GM21723 (cell line): ENCODE measurements at regions not wholly inside any gene's neighbourhood (a gene's known extent, or its start where the extent isn't known, plus 50 kb on each side); places are given as distances from the start of the nearest gene placed in this dataset.

Source experiments
- ATAC-seq: cut with Tn5 transposase; IDR thresholded peaks from one replicate; pipeline ENCODE4 v1.9.1; 2021; ENCODE audit warnings: mild to moderate bottlenecking, moderate library complexity; ENCODE audit not compliant: unreplicated experiment

DNA sequence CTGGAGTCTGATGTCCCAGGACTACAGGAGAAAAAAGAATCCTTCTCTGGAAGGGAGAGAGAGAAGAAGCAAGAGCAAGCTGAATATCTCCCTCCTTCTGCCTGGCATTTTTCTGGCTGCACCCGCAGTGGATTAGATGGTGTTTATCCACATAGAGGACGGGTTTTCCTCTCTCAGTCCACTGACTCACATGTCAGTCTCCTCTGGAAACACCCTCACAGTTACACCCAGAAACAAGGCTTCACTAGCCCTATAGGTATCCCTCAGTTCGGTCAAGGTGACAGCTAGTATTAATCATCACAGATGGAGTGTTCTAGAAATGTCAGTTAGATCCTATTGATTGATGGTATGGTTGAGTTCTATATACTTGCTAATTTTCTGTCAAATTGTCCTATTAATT, 87.9 kb downstream of the RHOU start:
- ATAC-seq: no peak

DNA sequence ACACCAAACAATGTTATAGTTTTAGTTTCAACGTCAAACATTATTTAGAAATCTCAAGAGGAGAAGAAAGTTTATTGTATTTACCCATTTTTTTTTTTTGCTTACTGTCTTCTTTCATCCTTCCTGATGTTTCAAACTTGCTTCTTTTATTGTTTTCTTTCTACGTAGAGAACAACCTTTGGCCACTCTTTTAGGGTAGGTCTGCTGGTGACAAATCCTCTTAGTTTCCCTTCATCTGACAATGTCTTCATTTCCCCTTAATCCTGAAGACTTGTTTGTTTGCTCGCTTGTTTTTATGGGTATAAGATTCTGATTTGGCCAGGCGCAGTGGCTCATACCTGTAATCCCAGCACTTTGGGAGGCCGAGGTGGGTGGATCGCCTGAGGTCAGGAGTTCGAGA, 89.1 kb downstream of the RHOU start:
- ATAC-seq: no peak

DNA sequence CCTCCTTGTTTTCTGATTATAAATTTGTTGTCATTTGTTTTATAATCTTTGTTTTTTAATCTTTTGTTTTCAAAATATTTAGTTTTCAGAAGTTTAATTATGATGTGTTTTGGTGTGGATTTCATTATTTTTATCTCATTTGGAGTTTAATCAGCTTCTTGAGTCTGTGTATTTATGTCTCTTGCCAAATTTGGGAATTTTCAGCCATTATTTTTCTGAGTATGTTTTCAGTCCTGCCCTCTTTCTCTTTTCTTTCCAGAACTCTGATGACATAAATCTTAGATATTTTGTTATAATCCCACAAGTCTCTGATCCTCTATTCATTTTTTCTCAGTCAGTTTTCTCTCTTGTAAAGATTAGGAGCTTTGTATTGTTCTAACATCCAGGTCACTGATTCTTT, 89.8 kb downstream of the RHOU start:
- ATAC-seq: no peak

DNA sequence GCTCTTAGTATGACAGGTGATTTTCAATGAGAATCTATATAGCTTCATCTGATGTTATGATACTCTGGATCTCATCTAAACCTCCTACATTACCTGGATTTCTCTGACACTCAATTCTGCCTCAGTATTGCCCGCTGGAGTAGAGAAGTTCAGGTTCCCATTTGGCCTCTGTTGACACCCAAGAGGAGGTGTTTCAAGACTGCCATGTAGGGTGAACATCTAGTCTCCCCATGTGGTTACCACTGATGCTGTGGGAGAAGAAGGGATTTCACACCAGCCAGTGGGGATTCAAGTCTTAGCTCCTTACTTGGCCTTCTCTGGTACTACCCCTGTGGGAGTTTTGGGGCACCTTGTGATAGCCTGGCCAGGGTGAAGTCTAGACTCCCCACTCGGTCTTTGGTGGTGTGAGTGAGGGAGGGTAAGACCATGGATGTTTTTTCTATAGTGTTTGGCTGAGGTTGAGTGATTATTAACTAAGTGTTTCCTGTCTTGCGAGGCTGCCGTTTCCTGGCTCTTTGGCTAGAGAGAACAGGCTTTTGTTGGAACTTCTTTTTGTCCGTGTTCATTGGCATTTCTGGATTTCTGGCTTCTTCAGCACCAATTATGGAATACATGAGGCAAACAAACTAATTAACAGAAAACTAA, 90.7 kb downstream of the RHOU start:
- ATAC-seq: no peak

DNA sequence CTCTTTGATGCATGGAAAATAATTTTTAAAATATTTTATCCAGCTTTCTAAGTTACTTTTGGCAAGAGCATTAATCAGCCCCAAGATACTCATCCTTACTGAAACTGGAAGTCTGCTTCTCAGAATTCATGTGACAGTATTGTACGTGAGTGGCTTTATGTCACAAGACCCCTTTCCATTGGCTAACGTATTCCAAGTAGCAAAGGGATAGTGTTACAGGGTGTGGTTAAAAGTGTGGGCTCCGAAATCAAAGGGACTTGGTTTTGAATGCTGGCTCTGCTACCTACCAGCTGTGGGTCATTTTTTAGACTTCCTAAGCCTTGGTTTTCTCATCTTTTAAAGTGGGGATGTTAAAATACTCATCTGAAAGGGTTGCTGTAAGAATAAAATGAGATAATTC, 91.7 kb downstream of the RHOU start:
- no peak for ATAC-seq

- ATAC-seq: no peak
Measured at GRCh38 chr1:228828151-228828550, 92.9 kb downstream of the RHOU start.

- no peak for ATAC-seq
Measured at GRCh38 chr1:228830185-228830953, 95.1 kb downstream of the RHOU start.

DNA sequence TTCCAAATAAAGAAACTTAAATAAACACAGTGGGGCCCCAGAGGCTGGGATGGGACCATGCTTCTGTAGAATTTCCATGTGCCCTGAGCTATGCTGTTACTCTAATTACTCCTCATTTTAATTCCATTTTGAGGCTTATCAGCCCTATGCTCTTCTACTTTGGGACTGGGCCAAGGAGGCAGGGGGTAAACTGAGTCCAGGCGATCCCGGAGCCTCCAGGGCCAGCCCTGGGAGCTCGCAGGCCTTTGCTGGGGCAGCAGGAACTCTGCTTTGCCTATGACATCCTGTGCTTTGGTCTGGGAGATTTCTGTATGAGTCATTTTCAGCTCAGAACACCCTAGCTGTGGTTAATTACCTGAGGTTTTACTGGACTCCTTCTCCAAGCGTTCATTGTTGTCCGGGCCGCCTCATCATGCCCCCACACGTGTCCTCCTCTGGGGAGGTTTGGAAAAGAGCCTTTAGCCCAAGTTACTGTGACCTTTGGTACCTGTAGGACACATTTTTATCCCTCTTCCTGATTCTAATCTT, 95.7 kb downstream of the RHOU start:
- peak; percentile 76 for ATAC-seq

GRCh38 chr1:228833911-228834688, 98.8 kb downstream of the RHOU start:
- ATAC-seq: no peak

DNA sequence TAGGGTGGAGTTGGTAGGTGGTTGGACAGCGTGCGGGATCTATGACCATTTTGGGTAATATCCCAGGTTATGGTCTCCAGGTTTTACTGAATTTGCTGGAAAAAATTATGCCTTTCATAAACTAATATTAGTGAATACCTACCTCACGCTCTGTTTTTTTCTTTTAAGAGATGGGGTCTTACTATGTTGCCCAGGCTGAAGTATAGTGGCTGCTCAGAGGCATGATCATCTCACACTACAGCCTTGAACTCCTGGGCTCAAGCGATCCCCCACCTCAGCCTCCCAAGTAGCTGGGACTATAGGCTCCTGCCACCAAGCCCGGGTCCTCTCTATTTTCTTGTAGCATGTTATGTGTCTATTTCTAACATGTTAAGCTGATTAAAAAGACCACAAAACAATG, 100.2 kb downstream of the RHOU start:
- ATAC-seq: no peak

DNA sequence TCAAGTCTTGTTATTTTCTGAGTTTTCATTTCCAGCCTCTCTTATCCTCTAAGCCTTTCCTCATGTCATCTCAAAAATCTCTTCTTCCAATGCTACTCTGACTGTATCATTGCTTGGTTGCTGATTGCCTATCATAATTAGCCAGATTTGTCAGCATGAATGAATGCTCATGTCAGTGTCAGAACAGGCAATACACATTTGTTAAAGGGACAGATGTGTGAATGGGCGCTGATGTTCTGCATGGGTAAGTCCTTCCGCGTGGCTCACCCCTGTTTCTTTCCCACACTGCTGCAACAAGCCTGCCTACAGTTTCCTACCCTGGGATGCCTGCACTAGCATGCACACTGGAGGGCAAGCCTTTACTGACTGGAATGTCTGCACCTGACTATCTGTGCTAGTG, 100.6 kb downstream of the RHOU start:
- no peak for ATAC-seq

DNA sequence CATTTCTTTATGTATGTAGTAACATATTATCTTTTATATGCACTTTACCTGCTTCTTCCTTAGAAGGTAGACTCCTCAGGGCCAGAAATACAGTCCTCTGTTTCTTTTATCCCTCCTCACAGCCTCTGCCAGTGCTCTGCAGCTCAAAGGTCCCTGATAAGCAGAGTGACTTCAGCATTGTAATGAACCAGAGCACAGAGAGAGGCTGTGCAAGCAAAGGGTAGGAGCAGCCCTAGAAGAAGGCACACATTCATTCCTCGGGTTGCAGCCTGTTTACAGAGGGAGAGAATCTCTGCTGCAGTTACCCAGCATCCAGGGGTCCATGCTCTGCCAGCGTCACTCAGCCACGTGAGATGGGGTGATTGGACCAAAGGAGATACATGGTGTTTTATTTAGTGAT, 101.1 kb downstream of the RHOU start:
- no peak for ATAC-seq

DNA sequence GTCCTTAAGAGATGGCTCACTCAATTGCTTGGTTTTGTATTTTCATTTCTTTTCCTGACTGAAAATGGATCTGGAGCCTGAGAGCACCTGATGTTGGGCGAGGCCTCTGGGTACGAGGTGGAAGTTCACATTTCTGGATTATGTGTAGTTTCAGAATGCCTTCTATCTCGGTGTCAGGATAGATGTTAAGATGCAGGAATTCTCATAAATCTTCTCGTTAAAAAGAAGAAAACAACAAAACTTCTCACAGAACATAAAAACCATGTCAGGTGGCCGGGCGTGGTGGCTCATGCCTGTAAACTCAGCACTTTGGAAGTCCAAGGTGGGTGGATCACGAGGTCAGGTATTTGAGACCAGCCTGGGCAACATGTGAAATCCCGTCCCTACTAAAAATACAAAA, 101.8 kb downstream of the RHOU start:
- no peak for ATAC-seq

DNA sequence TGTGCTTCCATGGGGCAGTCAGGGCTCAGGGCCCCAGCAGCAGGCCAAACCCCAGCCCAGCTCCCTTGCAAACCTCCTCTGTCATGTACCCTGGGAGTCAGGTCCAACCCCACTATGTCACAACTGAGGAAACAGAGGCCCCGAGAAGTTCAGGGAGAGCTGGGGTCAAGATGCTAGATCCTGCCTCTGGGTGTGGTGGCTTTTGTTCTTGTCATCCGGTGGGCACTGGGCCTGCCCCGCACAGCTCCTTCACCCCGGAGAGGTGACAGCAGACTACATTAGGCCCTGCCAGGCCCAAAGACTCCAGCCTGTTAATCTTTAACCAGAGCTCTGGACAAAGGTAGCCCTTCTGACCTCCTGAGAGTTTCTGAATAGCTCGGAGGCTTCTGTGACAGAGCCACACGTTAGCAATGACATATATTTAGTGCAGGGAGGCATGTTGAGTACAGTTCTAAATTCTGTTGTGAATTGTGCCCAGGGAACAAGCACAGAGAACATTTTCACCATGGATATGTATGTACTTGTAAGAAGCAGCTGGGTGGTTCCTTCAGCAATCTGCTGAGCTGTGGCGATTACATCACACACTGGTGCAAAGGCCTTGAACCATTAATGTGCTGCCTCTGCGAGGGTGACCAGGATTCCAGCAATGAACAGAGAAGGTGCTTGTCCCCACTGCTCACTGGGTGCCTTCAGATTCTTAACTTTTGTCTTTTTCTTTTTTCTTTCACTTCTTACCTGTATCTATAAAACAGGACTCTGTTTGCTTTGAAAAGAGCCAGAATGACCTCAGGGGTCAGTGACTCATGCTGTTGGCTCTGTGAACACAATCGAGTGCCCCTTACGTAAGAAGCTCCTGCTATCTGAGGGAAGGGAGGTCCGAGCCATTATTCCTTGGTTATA, 102.8 kb downstream of the RHOU start:
- no peak for ATAC-seq

DNA sequence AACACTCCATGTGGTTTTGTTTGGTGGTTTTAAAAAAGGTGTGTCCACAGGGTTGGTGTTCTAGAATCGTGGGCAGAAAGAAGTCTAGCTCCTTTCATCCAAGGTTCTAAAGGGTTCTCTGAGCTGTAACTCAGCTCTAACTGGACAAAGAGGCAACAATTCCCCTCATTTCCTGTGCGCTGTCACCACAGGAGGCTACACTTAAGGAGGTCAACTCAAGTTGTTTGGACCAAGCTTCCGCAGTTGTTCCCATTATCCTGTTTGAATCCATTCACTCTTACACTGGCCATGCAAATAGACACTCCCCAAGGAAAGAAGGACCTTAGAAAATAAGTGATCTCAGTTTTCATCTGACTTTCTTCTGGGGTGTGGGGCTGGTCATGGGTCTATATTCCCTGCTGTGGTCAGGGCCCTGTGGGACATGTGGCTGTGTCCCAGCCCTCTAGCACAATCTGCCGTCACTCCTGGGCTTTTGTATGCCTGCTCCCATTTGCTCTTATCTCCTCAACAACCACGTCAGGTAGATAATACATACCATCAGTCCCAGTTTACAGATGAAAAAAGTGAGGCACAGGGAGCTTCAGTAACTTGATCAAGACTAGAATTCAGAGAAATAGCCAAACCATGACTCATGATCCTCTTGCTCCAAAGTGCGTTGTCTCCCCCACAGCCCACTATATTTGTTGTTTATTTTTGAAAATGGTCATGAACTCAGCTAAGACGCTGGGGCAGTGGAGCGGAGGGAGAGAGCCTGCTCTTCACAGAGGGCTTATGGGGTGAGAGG, 103.6 kb downstream of the RHOU start:
- no peak for ATAC-seq

GRCh38 chr1:228839656-228840055, 104.4 kb downstream of the RHOU start:
- no peak for ATAC-seq

- ATAC-seq: no peak
Measured at GRCh38 chr1:228841632-228842031, 106.4 kb downstream of the RHOU start.

GRCh38 chr1:228842094-228842775, 107.0 kb downstream of the RHOU start:
- no peak for ATAC-seq

GRCh38 chr1:228845101-228845500, 109.8 kb downstream of the RHOU start:
- no peak for ATAC-seq
